ENCODE measurements at regions not wholly inside any gene's neighbourhood (a gene's known extent, or its start where the extent isn't known, plus 50 kb on each side); places are given as distances from the start of the nearest gene placed in this dataset.

GRCh38 chr16:31696968-31697743 is 169.5 kb downstream of the AHSP start:
- TF ChIP-seq CTCF (IDR thresholded peaks at IDR 0.05; ENCODE audit: low read depth, low read length, missing control alignments), result peak; percentile 66
- no peak overlapping the region for H3K4me3 ChIP-seq (ENCODE audit: low read depth, low read length)
- in situ Hi-C loops (cut with HindIII; ENCODE audit: low sequenced_read_pairs), result loop anchor here (25.0 kb wide), 1 partner anchor 110 kb away; no protein-coding TSS in a partner anchor
- DNase-seq (ENCODE audit: low read depth), result no peak

GRCh38 chr16:31697744-31698125 is 170.0 kb downstream of the AHSP start:
- DNase-seq (ENCODE audit: low read depth), result no peak
- in situ Hi-C loops (cut with HindIII; ENCODE audit: low sequenced_read_pairs), result loop anchor here (25.0 kb wide), 1 partner anchor 110 kb away; no protein-coding TSS in a partner anchor
- H3K4me3 ChIP-seq (ENCODE audit: low read depth, low read length), result no peak overlapping the region
- no peak for TF ChIP-seq CTCF (IDR thresholded peaks at IDR 0.05; ENCODE audit: low read depth, low read length, missing control alignments)

- no peak for TF ChIP-seq CTCF (IDR thresholded peaks at IDR 0.05; ENCODE audit: low read depth, low read length, missing control alignments)
- DNase-seq (ENCODE audit: low read depth), result no peak
- in situ Hi-C loops (cut with HindIII; ENCODE audit: low sequenced_read_pairs), result loop anchor here (25.0 kb wide), 1 partner anchor 112 kb away; no protein-coding TSS in a partner anchor
- H3K4me3 ChIP-seq (ENCODE audit: low read depth, low read length), result no peak overlapping the region
Measured at GRCh38 chr16:31698901-31699300, 171.2 kb downstream of the AHSP start.

- no peak for DNase-seq (ENCODE audit: low read depth)
- H3K4me3 ChIP-seq (ENCODE audit: low read depth, low read length), result no peak overlapping the region
- in situ Hi-C loops (cut with HindIII; ENCODE audit: low sequenced_read_pairs), result loop anchor here (25.0 kb wide), 1 partner anchor 112 kb away; no protein-coding TSS in a partner anchor
- TF ChIP-seq CTCF (IDR thresholded peaks at IDR 0.05; ENCODE audit: low read depth, low read length, missing control alignments), result no peak
Measured at GRCh38 chr16:31699601-31700000, 171.9 kb downstream of the AHSP start.

- peak overlapping the region; percentile 72 for H3K4me3 ChIP-seq (ENCODE audit: low read depth, low read length)
- DNase-seq (ENCODE audit: low read depth), result no peak
- TF ChIP-seq CTCF (IDR thresholded peaks at IDR 0.05; ENCODE audit: low read depth, low read length, missing control alignments), result no peak
- in situ Hi-C loops (cut with HindIII; ENCODE audit: low sequenced_read_pairs), result no loop called here
Measured at GRCh38 chr16:31700200-31700529, 172.5 kb downstream of the AHSP start.

GRCh38 chr16:31700530-31701388 is 172.8 kb upstream of the ZNF267 start:
- peak; percentile 25 for TF ChIP-seq CTCF (IDR thresholded peaks at IDR 0.05; ENCODE audit: low read depth, low read length, missing control alignments)
- in situ Hi-C loops (cut with HindIII; ENCODE audit: low sequenced_read_pairs), result no loop called here
- H3K4me3 ChIP-seq (ENCODE audit: low read depth, low read length), result peak overlapping the region; percentile 72
- peak; percentile 68 for DNase-seq (ENCODE audit: low read depth)
